ENCODE measurements at regions not wholly inside any gene's neighbourhood (a gene's known extent, or its start where the extent isn't known, plus 50 kb on each side); places are given as distances from the start of the nearest gene placed in this dataset.

DNA sequence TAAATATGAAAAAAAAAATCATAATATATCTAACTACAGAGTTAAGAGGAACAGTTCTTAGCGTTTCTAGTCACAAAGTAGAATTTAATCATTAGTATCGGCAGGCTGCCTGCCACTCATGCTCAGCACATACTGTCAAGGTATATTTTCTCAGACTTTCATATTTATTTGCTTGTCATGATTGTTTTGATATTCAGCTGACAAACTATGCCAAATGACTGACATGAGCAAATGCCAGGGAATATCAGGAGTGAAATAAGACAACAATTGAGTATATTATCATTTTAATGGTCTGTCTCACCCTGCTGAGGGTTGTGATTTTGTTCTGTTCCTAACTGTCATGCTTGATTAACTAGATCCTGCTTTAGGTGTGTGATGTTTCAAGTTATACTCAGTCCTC lies 395.0 kb upstream of the SPOCK3 start:
- Histone ChIP-seq H3K9me3 (no peaks in the 10 kb centered on the region), H3K4me3 (ENCODE audit: low read depth, low read length) (no peak overlapping the region), H3K36me3 (no peaks in the 10 kb centered on the region), H3K27me3 (no peaks in the 10 kb centered on the region), H3K4me1 (0 out of 2 replicates have a peak, but pooled peaks cover 3% of the 10 kb centered on the region)
- no peak for DNase-seq
- TF ChIP-seq, protein P1, sequence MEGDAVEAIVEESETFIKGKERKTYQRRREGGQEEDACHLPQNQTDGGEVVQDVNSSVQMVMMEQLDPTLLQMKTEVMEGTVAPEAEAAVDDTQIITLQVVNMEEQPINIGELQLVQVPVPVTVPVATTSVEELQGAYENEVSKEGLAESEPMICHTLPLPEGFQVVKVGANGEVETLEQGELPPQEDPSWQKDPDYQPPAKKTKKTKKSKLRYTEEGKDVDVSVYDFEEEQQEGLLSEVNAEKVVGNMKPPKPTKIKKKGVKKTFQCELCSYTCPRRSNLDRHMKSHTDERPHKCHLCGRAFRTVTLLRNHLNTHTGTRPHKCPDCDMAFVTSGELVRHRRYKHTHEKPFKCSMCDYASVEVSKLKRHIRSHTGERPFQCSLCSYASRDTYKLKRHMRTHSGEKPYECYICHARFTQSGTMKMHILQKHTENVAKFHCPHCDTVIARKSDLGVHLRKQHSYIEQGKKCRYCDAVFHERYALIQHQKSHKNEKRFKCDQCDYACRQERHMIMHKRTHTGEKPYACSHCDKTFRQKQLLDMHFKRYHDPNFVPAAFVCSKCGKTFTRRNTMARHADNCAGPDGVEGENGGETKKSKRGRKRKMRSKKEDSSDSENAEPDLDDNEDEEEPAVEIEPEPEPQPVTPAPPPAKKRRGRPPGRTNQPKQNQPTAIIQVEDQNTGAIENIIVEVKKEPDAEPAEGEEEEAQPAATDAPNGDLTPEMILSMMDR (IDR thresholded peaks at IDR 0.05; ENCODE audit: low read depth, low read length): no peak

DNA sequence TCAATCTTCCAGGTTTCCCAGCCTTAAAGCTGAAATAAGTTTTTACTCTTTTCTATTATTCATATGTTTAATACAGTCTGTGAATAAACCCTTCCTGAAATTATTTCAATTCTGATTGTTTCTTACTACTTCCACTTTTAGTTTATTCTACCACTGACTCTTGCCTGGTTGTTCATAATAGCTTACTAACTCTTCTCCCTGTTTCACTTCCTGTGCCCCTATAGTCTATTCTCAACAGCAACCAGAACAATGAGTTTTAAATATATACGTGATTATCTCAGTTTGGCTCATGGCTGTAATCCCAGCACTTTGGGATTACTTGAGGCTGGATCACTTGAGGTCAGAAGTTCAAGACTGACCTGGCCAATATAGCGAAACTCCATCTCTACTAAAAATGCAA lies 408.0 kb upstream of the SPOCK3 start:
- Histone ChIP-seq H3K27me3 (no peaks in the 10 kb centered on the region), H3K36me3 (no peaks in the 10 kb centered on the region), H3K9me3 (no peaks in the 10 kb centered on the region), H3K4me1 (no peaks in the 10 kb centered on the region), H3K4me3 (ENCODE audit: low read depth, low read length) (no peak overlapping the region)
- no peak for DNase-seq
- TF ChIP-seq, protein P1 (IDR thresholded peaks at IDR 0.05; ENCODE audit: low read depth, low read length): no peak

DNA sequence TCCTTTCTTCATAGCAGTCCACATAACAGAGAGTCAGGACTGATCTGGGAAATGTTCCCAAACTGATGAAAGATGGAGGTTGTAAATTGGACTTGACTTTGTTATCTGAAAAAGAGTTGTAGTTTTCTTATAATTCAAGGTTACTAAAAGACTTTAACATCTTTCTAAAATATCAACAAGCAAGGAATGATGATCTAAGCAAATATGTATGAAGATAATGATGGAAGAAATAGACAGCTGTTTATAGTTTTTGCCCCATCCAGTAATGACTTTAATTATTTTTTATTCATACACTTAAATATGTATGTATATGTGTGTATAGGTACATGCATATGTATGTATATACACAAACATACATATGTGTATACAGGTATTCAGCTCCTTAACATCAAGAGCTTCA lies 411.1 kb upstream of the SPOCK3 start:
- Histone ChIP-seq H3K4me3 (ENCODE audit: low read depth, low read length) (no peak overlapping the region), H3K4me1 (no peaks in the 10 kb centered on the region), H3K27me3 (no peaks in the 10 kb centered on the region), H3K9me3 (no peaks in the 10 kb centered on the region), H3K36me3 (no peaks in the 10 kb centered on the region)
- TF ChIP-seq, protein P1 (IDR thresholded peaks at IDR 0.05; ENCODE audit: low read depth, low read length): no peak
- no peak for DNase-seq

DNA sequence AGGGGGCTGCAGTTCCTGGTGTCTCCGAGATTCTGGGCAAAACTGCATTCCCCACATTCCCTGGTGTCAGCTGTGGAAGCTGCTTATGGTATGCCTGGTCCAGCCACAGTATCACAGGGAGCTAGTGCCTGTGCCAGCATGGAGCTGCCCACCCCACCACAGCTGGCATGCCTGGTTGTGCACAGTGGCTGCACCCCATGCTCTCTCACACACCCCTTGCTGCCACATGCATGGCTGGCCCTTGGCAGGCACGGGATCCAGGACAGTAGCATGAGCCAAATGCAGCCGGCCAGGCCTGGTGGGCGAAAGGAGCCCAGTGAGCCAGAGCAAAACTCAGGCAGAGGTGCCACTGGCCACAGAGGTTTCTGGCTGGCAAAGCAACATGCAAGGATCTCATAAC lies 418.0 kb upstream of the SPOCK3 start:
- TF ChIP-seq, protein P1 (IDR thresholded peaks at IDR 0.05; ENCODE audit: low read depth, low read length): no peak
- Histone ChIP-seq H3K27me3 (no peaks in the 10 kb centered on the region), H3K9me3 (no peaks in the 10 kb centered on the region), H3K4me1 (no peaks in the 10 kb centered on the region), H3K36me3 (no peaks in the 10 kb centered on the region), H3K4me3 (ENCODE audit: low read depth, low read length) (no peak overlapping the region)
- no peak for DNase-seq

DNA sequence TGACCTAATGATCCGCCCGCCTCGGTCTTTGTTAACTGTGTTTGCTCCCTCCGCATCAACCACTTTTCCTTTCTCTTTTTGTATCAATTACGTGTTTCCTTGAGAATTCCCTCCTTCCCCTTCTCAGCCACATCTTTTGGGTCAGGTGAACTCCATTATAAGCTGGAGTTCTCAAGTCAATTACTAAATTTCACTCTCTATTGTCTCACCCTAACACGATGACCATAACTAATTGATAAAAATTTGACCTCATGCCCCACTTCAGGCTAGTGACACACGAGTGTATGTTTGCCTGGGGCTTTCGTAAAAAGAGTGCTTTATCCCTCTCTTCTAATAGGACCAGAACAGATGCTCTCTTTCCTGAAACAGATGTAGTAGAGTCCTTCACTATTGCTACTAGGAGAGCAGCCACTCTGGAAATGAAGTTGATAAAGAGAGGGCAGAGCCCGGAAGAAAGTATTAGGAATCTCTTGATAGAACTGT lies 403.6 kb upstream of the ANXA10 start:
- Histone ChIP-seq H3K27me3 (no peaks in the 10 kb centered on the region), H3K9me3 (0 out of 2 replicates have a peak, but pooled peaks cover 2% of the 10 kb centered on the region), H3K4me1 (no peaks in the 10 kb centered on the region), H3K36me3 (no peaks in the 10 kb centered on the region), H3K4me3 (ENCODE audit: low read depth, low read length) (peak overlapping the region; percentile 58)
- TF ChIP-seq, protein P1 (IDR thresholded peaks at IDR 0.05; ENCODE audit: low read depth, low read length): no peak
- DNase-seq: no peak

DNA sequence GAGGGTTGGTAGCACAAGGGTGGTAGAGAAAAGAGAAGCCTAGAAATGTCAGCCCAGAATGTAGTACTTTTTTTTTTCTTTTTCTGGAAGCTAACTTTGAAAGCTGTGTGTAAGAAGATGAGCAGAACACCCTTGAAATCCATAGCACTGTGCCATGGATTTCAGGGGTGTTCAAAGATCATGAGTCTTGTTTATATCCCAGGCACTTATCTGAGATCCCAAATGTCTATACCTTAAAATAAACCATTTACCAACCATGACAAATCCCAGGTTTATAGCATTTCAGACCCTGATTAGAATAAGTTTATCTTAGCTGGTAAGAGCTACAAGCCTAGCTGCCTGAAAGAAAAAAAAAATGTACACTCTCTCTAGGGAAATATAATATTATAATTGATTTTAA lies 389.9 kb upstream of the ANXA10 start:
- TF ChIP-seq, protein P1 (IDR thresholded peaks at IDR 0.05; ENCODE audit: low read depth, low read length): no peak
- Histone ChIP-seq H3K9me3 (no peaks in the 10 kb centered on the region), H3K4me3 (ENCODE audit: low read depth, low read length) (no peak overlapping the region), H3K4me1 (peaks cover 8% of the 10 kb centered on the region), H3K36me3 (no peaks in the 10 kb centered on the region), H3K27me3 (no peaks in the 10 kb centered on the region)
- no peak for DNase-seq

All from BE2C (cell line).